ENCODE measurements at regions not wholly inside any gene's neighbourhood (a gene's known extent, or its start where the extent isn't known, plus 50 kb on each side); places are given as distances from the start of the nearest gene placed in this dataset.
"Not testable (repeated sequence)": the region's sequence is repeated elsewhere in the genome, so short reads cannot be mapped to it uniquely, and the experiment has no call there.

DNA sequence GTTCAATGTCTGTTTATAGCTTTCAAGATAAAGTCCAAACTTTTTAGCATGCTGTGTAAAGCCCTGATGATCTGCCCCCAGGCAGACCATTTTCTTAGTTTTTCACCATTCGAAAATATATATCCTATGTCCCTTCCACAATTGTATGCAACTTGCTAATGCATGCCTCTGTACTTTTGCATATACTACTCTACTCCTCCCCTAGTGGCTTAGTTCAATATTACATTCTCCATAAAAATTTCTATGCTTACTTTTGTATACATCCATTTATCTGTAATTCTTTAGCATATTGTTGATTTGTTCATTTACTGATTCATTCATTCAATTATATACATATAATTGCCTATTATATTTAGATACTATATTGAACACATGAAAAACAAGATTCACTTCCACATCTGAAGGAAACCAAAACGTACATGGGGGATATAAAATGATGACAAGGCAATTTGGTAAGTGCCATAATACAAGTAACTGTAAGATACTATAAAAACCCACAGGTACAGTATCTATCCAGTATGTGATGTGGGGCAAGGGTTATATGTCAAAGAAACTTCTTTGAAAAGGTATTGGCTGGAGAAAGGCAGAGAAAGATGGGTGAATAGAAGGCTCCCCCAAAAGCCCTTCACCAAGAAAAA is 902.5 kb downstream of the FAM133A start:
- no peak for DNase-seq (ENCODE audit: low read depth in 2 of 3, low spot score in 2 of 3)

- DNase-seq (ENCODE audit: low read depth in 2 of 3, low spot score in 2 of 3), result no peak
Observed at GRCh38 chrX:94600077-94600476, 926.1 kb downstream of the FAM133A start.

GRCh38 chrX:94612140-94612539 is 938.1 kb downstream of the FAM133A start:
- no peak for DNase-seq (ENCODE audit: low read depth in 2 of 3, low spot score in 2 of 3)

DNA sequence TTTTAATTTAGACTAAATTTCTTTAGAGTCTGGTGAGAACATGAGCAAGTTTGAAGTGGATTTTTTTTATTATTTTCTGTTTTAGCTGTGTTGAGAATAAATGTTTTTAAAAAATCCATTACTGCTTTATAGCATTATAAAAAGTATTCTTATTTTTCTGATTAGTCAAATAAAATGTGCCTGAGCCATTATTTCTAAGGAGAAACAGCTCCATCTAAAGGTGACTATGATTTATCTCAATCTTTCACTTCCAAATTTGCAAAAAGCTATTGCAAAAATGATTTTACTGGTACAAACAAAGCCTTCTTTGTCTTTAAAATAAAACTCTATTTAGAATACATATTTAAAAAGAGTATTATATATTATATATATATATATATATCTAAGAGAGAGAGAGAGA is 959.2 kb downstream of the FAM133A start:
- no peak for DNase-seq (ENCODE audit: low read depth in 2 of 3, low spot score in 2 of 3)

DNA sequence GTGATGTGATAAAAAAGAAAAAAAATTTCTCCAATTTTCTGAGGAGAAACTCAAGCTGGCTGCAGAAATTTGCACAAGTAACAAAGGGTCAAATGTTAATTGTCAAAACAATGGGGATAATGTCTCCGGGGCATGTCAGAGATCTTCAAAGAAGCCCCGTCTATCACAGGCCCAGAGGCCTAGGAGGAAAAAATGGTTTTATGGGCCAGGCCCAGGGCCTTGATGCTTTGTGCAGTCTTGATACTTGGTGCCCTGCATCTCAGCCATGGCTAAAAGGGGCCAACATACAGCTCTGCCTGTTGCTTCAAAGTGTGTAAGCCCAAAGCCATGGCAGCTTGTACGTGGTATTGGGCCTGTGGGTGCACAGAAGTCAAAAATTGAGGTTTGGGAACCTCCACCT is 961.0 kb downstream of the FAM133A start:
- no peak for DNase-seq (ENCODE audit: low read depth in 2 of 3, low spot score in 2 of 3)

DNA sequence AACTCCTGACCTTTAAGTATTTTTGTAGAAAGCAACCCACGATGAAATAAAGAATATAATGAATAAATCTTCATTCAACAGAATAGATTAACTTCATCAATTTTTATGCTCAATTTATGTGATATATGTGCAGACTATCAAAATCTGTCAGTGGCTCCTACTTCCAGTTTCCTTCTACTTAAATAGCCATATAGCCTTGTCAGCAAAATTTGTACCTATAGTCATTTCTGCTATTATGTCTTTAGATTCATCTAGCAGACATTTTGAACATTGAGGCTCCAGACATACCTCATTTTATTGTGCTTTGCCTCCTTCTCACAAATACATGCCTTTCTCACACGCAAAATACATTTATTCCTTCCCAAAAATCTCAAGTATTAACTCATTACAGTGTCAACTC is 971.7 kb downstream of the FAM133A start:
- DNase-seq (ENCODE audit: low read depth in 2 of 3, low spot score in 2 of 3), result no peak

- no peak for DNase-seq (ENCODE audit: low read depth in 2 of 3, low spot score in 2 of 3)
Observed at GRCh38 chrX:94655180-94655579, 981.2 kb downstream of the FAM133A start.

GRCh38 chrX:94662689-94663088 is 988.7 kb downstream of the FAM133A start:
- no peak for DNase-seq (ENCODE audit: low read depth in 2 of 3, low spot score in 2 of 3)

DNA sequence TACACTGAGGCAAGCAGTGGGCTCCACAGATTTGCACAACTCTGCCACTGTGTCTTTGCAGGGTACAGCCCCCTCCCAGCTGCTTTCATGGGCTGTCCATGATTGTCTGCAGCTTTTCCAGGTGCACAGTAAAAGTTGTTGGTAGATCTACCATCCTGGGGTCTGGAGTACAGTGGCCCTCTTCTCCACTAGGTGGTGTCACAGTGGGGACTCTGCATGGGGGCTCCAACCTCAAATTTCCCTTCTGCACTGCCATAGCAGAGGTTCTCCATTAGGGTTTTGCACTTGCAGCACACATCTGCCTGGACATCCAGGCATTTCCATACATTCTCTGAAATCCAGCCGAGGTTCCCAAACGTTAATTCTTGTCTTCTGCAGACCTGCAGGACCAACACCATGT is 1002.3 kb downstream of the FAM133A start:
- DNase-seq (ENCODE audit: low read depth in 2 of 3, low spot score in 2 of 3), result no peak

- DNase-seq (ENCODE audit: low read depth in 2 of 3, low spot score in 2 of 3), result no peak
Observed at GRCh38 chrX:94686071-94686470, 1012.1 kb downstream of the FAM133A start.

- no peak for DNase-seq (ENCODE audit: low read depth in 2 of 3, low spot score in 2 of 3)
Observed at GRCh38 chrX:94695910-94696309, 1021.9 kb downstream of the FAM133A start.

- DNase-seq (ENCODE audit: low read depth in 2 of 3, low spot score in 2 of 3), result not testable (repeated sequence)
Observed at GRCh38 chrX:94704348-94705256, 1030.6 kb downstream of the FAM133A start.

GRCh38 chrX:94721386-94721785 is 1047.4 kb downstream of the FAM133A start:
- DNase-seq (ENCODE audit: low read depth in 2 of 3, low spot score in 2 of 3), result no peak

DNA sequence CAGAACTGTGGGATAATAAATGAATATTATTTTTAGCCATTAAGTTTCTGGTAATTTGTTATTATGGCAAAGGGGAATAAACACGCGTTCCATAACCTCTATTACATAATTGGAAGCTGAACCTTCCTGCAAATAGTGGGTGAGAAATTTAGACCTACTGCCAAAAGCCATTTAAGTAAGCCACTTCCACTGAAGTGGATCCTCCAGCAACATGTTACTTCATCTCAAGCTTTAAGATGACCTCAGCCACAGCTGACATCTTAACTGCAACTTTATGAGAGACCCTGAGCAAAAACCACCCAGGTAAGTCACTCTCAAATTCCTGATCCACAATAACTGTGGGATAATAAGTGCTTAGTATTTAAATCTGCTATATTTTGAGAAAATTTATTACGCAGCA is 1048.6 kb downstream of the FAM133A start:
- DNase-seq (ENCODE audit: low read depth in 2 of 3, low spot score in 2 of 3), result no peak

DNA sequence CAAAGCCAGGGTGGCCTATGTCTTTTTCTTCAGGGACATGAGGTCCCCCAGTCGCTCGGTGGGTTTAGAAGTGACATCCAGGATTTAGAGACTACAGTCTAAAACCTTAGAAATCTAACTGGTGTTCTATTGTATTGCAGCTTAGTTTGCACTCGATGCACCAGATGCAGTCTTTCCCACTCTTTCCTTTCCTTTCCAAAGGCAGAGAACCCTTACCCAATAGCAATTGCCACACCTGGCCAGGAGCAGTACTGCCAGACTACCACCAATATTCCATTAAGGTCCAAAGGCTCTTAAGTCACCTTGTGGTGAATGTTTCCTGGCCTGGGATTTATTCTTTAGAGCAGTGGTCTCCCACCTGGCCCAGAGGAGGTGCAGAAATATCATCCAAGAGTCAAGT is 1068.8 kb downstream of the FAM133A start:
- no peak for DNase-seq (ENCODE audit: low read depth in 2 of 3, low spot score in 2 of 3)

GRCh38 chrX:94743478-94743877 is 1069.5 kb downstream of the FAM133A start:
- DNase-seq (ENCODE audit: low read depth in 2 of 3, low spot score in 2 of 3), result peak in 2 of 3 donors; percentile 53 to 84

GRCh38 chrX:94744786-94745185 is 1070.8 kb downstream of the FAM133A start:
- no peak for DNase-seq (ENCODE audit: low read depth in 2 of 3, low spot score in 2 of 3)

DNA sequence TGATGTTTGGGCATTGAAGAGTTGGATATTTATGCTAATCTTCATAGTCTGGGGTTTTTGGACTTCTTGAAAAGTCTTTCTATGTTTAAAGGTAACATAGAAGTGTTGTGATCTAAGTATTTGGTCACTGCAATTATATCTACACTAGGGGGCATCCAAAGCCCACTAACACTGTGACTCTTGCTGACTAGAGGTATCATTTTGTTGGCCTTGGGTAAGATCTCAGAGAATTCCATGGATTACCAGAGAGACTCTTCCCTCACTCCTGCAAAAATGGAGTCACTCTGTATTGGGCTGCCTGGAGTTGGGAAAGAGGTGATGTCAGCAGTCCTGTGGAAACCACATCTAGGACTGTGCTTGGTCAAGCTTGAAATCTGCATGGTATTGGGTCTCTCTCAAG is 1077.6 kb downstream of the FAM133A start:
- DNase-seq (ENCODE audit: low read depth in 2 of 3, low spot score in 2 of 3), result peak in 1 of 3 donors; percentile 34

DNA sequence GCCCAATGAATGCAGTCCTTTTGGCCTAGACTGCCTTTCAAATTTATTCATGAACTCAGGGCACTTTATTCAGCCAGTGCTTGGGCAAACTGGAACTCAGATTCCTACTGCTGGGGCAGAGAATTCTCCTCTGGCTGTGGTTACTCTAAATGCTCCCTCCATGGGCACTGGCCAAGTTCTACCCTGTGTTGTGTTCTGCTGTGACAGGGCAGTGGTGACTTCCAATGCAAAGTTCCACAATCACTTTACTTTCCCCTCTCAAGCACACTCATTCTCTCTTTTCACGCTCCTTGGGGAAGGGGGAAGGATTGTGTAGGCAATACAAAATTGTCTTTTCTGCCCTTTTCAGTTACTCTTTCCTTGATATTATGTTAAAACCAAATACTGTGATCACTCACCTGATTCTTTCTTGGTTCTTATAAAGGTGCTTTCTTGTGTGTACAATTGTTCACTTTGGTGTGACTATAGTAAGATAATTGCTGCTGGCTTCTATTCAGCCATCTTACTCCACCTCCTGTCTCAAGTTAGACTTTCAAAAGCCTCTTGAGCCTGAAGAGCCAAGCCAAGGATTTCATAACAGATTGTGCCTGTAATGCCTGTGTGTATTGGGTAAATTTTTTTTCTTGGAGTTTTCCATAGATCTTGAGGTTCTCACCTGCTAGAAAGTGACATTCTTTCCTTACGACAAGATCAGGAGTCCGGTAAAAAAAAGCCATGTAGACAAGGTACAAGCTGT is 1078.6 kb downstream of the FAM133A start:
- DNase-seq (ENCODE audit: low read depth in 2 of 3, low spot score in 2 of 3), result no peak

- no peak for DNase-seq (ENCODE audit: low read depth in 2 of 3, low spot score in 2 of 3)
Observed at GRCh38 chrX:94758130-94758529, 1084.1 kb downstream of the FAM133A start.

DNA sequence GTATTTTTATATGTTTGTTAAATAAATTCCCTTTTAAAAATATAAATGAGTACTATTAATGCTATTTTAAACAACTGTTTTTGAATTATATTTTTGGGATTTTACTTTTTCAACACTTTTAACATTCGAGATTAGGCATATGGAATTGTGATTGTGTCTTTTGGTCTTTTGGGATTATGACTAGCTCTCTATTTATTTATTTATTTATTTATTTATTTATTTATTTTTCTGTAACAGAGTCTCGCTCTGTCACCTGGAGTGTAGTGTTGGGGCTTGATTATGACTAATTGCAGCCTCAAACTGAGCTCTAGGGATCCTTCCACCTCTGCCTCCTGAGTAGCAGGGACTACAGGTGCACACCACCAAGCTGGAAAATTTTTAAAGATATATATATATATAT is 1101.6 kb downstream of the FAM133A start:
- DNase-seq (ENCODE audit: low read depth in 2 of 3, low spot score in 2 of 3), result no peak
